AG04449 (cell line): ENCODE measurements at regions not wholly inside any gene's neighbourhood (a gene's known extent, or its start where the extent isn't known, plus 50 kb on each side); places are given as distances from the start of the nearest gene placed in this dataset.

Experiments used
- CTCF ChIA-PET: fragments of 350-600 bp; formaldehyde crosslinking; extraction: SDS; loops from one replicate; lab custom pipeline; 2021; ENCODE audit warnings: antibody characterized with exemption; lab: Yijun Ruan, JAX
- POLR2A ChIA-PET: fragments of 400-600, 350-600 bp; formaldehyde crosslinking; extraction: SDS; loops from one replicate; lab custom pipeline; 2020; ENCODE audit warnings: antibody characterized with exemption, inconsistent platforms; lab: Yijun Ruan, JAX
- DNase-seq: peaks from one replicate; pipeline ENCODE4 v3.0.0-alpha.2; 2010; ENCODE audit warnings: low read depth, low spot score
- H3K4me3 ChIP-seq: 2 replicates; pipeline ENCODE4 v1.5.1; 2011; ENCODE audit warnings: low read depth, mild to moderate bottlenecking, control low read depth, low read length
- CTCF ChIP-seq: IDR thresholded peaks from one replicate; pipeline ENCODE4 v1.5.1; 2011; ENCODE audit warnings: mild to moderate bottlenecking, moderate library complexity, low read length, control low read depth, inconsistent platforms; ENCODE audit not compliant: insufficient read depth; ENCODE audit errors: missing control alignments

GRCh38 chr15:31925541-31925940 lies 104.8 kb upstream of the CHRNA7 start:
- no peak overlapping the region for H3K4me3 ChIP-seq
- ChIA-PET POLR2A (no interaction called here), CTCF (no interaction called here)
- DNase-seq = no peak
- TF ChIP-seq CTCF = no peak

GRCh38 chr15:31930967-31931366 lies 99.3 kb upstream of the CHRNA7 start:
- H3K4me3 ChIP-seq = no peak overlapping the region
- no peak for DNase-seq
- ChIA-PET POLR2A (no interaction called here), CTCF (no interaction called here)
- TF ChIP-seq CTCF = no peak

- POLR2A ChIA-PET = no interaction called here
- no peak for TF ChIP-seq CTCF
- no peak for DNase-seq
- no peak overlapping the region for H3K4me3 ChIP-seq
- CTCF ChIA-PET = no interaction called here
Observed at GRCh38 chr15:31932576-31932975, 97.7 kb upstream of the CHRNA7 start.

GRCh38 chr15:31934821-31935220 lies 95.5 kb upstream of the CHRNA7 start:
- CTCF ChIA-PET = no interaction called here
- TF ChIP-seq CTCF = no peak
- POLR2A ChIA-PET = no interaction called here
- H3K4me3 ChIP-seq = no peak overlapping the region
- no peak for DNase-seq

GRCh38 chr15:31953478-31953877 lies 76.8 kb upstream of the CHRNA7 start:
- no peak for TF ChIP-seq CTCF
- CTCF ChIA-PET = no interaction called here

GRCh38 chr15:31954374-31955172 lies 75.7 kb upstream of the CHRNA7 start:
- DNase-seq = no peak
- TF ChIP-seq CTCF = no peak
- CTCF ChIA-PET = no interaction called here
- POLR2A ChIA-PET = no interaction called here
- H3K4me3 ChIP-seq = no peak overlapping the region

More at GRCh38 chr15:31953478-31953877, 76.8 kb upstream of the CHRNA7 start:
- H3K4me3 ChIP-seq = no peak overlapping the region
- DNase-seq = no peak
- POLR2A ChIA-PET = no interaction called here
